CD4-positive, alpha-beta T cell treated with Interferon gamma for 1 hour (primary cell): ENCODE measurements at regions not wholly inside any gene's neighbourhood (a gene's known extent, or its start where the extent isn't known, plus 50 kb on each side); places are given as distances from the start of the nearest gene placed in this dataset.

ENCODE experiments used
- DNase-seq: peaks from one replicate; pipeline ENCODE4 v3.0.0-alpha.2; 2020

DNA sequence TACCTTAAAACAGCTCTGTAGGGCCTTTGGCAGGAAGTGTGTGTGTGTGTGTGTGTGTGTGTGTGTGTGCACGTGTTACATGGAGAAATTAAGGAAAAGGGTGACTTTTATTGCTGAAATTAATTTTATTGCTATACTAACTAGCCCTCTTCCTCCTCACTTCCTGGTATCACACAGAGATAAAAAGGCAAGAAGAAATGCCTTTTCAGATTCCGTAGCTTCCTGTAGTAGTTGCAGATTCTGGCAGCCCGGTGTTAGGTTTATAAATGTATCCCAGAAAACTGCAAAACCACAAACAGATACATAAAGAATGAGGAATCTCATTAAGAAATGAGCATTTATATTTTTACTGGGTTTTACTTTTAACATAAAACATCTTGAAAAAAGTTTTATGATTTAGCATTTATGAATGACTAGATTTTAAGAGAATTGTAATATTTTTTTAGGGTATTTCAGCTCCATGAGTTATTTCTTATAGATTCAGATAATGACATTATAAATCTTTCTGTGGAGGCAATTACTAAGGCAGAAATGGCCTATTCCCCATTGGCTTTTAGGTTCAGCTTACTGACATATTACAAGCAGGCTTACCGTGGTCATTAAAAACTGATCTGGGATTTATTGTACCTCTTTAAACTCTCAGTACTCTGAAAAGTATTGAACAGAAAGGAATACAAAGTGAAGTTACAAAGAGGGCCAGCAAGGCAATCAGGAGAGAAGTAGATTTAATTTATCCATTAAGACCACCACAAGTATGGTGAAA is 249.1 kb upstream of the TSHZ2 start:
- DNase-seq, result no peak

DNA sequence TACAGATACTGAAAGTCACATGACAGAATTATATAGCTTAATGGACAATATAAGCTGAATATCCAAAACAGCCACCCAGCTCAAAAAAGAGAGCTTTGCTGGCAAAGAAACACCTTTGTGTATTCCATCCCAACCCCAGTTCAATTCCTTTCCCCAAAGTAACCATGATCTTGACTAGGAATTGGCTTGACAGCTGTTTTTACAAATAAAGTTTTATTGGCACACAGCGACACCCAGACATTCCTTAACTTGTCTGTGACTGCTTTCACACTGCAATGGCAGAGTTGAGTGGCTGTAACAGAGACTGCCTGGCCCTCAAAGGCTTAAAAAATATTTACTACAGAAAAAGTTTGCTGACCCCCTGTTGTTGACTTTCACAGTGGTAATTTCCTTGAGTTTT is 264.0 kb upstream of the TSHZ2 start:
- no peak for DNase-seq

DNA sequence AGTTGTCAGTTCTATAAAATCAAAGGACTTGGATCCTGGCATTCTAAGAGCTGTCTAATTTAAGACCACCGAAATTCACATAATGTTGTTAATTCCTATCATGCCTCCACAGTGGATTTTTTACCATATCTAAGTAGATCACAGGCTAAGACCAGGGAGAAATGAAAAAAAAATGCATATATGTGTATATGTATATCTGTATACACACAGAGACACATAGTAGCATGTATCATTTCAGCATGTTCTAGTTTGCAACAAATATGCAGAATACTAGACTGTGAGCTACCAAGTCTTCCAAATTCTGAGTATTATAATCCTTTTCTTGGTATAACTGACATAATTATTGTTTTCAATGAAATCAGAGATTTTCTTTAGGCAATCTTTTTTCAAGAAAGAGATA is 267.6 kb upstream of the TSHZ2 start:
- no peak for DNase-seq

DNA sequence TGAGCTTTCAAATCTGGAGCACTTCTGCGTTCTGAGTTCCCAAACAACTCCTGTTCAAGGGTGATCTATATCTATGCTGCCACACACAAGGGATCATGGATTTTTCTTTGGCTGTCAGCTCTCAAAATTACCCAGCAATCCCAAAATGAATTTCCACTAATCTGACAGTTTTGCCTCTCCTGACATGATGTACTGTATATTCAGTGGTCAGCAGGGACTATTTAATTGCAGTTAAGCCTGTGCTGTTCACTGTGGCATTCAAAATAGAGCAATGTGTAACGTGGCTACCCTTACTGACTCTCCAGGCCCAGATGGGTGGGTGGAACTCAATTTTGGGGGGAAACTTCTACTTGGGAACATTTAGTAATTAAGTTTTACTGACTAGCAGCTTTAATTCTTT is 283.8 kb upstream of the TSHZ2 start:
- DNase-seq, result no peak

GRCh38 chr20:52684905-52685304 is 287.3 kb upstream of the TSHZ2 start:
- DNase-seq, result no peak

- DNase-seq, result no peak
Measured at GRCh38 chr20:52684176-52684575, 288.0 kb upstream of the TSHZ2 start.

GRCh38 chr20:52683761-52684160 is 288.4 kb upstream of the TSHZ2 start:
- DNase-seq, result no peak

- DNase-seq, result no peak
Measured at GRCh38 chr20:52682237-52682636, 289.9 kb upstream of the TSHZ2 start.

- no peak for DNase-seq
Measured at GRCh38 chr20:52681288-52681687, 290.9 kb upstream of the TSHZ2 start.

GRCh38 chr20:52677216-52677615 is 294.9 kb upstream of the TSHZ2 start:
- no peak for DNase-seq

DNA sequence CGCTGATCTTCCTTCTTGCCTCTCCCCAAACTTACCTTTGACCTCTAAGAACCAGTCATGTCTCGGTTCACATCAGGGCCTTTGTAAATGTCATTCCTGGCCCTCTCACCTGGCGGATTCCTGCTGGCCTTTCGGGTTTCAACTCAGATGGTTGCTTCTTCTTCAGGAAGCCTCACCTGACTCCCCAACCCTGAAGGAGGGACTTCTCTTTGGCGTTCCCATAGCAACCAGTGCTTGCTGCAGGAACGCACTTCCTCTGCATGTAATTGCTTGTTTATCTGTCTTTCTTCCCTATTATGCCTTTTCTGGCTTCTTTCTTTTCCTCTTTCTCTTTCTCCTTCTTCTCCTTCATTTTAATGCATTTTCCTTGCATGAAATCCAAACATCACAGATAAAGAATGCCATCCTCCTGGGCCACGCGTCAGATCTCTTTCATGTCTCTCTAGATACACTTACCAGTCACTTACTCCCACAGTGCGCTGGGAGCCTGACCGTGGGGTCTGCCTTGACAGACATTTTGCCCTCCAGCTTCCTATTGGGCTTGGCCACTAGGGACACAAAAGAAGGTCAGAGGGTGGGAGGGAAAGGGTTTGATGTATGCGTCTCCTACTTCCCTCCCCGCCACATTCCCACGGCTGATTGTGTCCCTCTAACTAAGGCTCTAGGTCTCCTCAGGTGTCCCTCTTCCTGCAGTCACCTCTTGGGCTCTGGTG is 295.7 kb upstream of the TSHZ2 start:
- peak; percentile 6 for DNase-seq

GRCh38 chr20:52675375-52675774 is 296.8 kb upstream of the TSHZ2 start:
- DNase-seq, result peak; percentile 11

- no peak for DNase-seq
Measured at GRCh38 chr20:52668626-52669025, 303.5 kb upstream of the TSHZ2 start.

DNA sequence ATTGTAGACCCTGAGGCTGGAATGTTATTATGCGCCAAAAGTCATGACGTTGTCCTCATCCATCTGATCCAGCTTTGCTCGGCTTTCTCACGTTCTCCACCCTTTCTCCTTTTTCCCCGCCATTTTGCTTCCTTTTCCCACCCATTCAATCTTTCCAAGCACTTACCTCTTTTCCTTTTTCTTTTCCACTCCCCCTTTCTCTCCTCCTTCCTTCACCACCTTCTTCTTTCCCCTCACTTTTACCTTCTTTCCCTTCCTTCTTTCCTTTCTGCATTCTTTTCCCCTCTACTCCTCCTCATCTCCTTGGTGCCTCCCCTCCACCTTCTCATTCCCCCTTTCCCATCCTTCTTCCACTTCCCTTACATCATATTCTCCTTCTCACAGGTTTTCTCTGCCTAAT is 304.8 kb upstream of the TSHZ2 start:
- DNase-seq, result no peak

- no peak for DNase-seq
Measured at GRCh38 chr20:52665441-52665840, 306.7 kb upstream of the TSHZ2 start.

DNA sequence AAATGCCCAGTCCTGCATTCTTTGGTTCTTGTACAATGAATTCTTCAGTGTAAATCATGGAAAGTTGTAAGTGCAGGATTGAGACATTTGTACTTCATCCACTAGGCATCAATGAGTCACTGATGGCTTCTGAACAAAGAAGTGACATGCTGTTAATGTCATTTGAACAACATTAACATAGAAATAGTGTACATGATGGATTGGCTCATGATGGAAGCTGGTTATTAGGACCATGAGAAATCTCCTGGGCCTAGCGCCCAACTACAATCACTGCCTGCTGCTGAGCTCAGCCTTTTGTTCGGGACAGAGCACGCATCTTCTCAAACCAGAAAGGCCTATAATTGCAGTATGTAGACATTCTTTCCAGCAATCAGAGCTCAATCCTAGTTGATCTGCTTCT is 316.8 kb upstream of the TSHZ2 start:
- no peak for DNase-seq

- no peak for DNase-seq
Measured at GRCh38 chr20:52654567-52654966, 317.6 kb upstream of the TSHZ2 start.

DNA sequence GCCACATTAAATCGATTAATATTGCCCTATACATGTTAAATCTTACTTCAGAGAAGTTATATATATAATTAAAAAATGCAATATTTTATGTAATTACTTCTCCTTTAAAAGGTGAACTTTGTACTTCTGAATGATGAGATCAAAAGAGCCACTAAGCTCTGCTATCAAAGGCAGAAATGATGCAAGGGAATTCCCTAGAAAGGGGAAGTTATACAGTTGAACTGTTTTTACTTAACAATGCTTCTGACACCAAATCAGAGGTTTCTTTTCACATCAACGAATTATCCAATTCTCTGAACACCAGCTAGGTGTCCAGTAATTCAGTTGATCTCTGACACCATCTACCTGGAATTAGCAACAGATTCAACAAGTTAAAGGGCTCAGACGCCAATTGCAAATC is 319.9 kb upstream of the TSHZ2 start:
- no peak for DNase-seq

- no peak for DNase-seq
Measured at GRCh38 chr20:52649727-52650126, 322.4 kb upstream of the TSHZ2 start.

- DNase-seq, result no peak
Measured at GRCh38 chr20:52645822-52646221, 326.3 kb upstream of the TSHZ2 start.

DNA sequence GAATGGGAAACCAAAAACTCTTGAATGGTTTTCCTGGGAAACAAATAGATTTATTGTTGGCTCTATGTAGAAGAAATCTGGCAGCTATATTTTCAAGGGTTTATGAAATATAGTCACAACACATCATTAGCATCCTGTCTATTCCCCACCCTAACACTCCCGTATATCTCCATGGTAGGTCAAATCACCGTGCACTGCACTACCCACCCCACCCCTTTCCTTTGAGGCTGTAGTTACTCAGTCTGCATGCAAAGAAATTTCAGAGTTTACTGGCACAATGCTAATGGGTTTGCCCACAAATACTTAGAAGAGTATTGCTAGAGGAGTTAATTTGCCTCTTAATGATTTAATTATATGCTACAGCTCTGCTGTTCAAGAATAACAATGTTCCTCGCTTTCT is 329.1 kb upstream of the TSHZ2 start:
- DNase-seq, result no peak

- DNase-seq, result no peak
Measured at GRCh38 chr20:52637201-52637600, 335.0 kb upstream of the TSHZ2 start.

DNA sequence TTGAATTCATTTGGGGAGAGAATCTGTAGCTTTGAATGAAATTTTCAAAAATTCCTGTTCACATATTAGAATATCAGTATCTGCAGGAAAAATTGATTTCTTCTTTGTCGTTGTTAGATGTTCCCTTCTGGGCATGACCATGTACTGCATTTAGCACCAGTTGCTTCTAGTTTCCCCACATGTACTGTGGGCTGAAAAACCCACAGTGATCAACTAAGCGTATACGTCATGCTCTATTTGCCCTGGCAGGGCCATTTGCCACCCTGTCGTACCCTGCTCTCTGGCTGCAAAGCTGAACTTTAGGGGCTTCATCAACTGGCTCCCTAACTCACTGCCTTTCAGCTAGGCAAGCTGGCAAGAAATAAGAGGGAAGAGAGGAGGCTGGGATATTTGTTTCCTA is 340.7 kb upstream of the TSHZ2 start:
- no peak for DNase-seq

GRCh38 chr20:52630138-52630537 is 342.0 kb upstream of the TSHZ2 start:
- DNase-seq, result no peak

DNA sequence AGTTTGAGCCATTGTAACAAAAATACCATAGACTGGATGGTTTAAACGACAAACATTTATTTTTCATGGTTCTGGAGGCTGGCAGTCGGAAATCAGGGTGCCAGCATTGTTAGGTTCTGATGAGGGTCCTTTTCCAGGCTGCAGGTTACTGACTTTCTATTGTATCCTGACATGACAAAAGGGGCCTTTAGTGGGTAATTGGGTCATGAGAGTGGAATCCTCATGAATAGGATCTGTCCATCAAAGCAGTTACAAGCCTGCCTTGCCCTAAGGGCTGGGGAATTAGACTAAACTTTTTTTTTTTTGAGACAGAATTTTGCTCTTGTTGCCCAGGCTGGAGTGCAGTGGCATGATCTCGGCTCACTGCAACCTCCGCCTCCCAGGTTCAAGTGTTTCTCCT is 347.9 kb upstream of the TSHZ2 start:
- no peak for DNase-seq
